ENCODE measurements at regions not wholly inside any gene's neighbourhood (a gene's known extent, or its start where the extent isn't known, plus 50 kb on each side); places are given as distances from the start of the nearest gene placed in this dataset.

- intact Hi-C loops (cut with DNase I): no loop called here
- ATAC-seq (peak; percentile 69 to 85 (median 78)), DNase-seq (peak in 3 of 5 donors; percentile 37 to 61 (median 55))
- H3K4me1 ChIP-seq: peaks cover 0 to 19% (median 0%) of the 10 kb centered on the region in 12 donors
- H3K4me3 ChIP-seq: no peak overlapping the region
- no peaks in the 10 kb centered on the region for H3K27me3 ChIP-seq
- peak overlapping the region in 6 of 12 donors; percentile 1 to 70 (median 39) for H3K27ac ChIP-seq
- H3K9me3 ChIP-seq: peaks cover 0 to 3% (median 0%) of the 10 kb centered on the region in 12 donors
- WGBS, 4 donors: 58 to 67% (median 62%) methylated on average over 5 of the region's 5 CpGs
- no peak for TF ChIP-seq POLR2A (IDR thresholded peaks at IDR 0.05)
- TF ChIP-seq, protein P1, sequence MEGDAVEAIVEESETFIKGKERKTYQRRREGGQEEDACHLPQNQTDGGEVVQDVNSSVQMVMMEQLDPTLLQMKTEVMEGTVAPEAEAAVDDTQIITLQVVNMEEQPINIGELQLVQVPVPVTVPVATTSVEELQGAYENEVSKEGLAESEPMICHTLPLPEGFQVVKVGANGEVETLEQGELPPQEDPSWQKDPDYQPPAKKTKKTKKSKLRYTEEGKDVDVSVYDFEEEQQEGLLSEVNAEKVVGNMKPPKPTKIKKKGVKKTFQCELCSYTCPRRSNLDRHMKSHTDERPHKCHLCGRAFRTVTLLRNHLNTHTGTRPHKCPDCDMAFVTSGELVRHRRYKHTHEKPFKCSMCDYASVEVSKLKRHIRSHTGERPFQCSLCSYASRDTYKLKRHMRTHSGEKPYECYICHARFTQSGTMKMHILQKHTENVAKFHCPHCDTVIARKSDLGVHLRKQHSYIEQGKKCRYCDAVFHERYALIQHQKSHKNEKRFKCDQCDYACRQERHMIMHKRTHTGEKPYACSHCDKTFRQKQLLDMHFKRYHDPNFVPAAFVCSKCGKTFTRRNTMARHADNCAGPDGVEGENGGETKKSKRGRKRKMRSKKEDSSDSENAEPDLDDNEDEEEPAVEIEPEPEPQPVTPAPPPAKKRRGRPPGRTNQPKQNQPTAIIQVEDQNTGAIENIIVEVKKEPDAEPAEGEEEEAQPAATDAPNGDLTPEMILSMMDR (IDR thresholded peaks at IDR 0.05): no peak
- H3K36me3 ChIP-seq: no peaks in the 10 kb centered on the region
Observed at GRCh38 chr10:17512341-17513001, 58.1 kb upstream of the ST8SIA6 start.

DNA sequence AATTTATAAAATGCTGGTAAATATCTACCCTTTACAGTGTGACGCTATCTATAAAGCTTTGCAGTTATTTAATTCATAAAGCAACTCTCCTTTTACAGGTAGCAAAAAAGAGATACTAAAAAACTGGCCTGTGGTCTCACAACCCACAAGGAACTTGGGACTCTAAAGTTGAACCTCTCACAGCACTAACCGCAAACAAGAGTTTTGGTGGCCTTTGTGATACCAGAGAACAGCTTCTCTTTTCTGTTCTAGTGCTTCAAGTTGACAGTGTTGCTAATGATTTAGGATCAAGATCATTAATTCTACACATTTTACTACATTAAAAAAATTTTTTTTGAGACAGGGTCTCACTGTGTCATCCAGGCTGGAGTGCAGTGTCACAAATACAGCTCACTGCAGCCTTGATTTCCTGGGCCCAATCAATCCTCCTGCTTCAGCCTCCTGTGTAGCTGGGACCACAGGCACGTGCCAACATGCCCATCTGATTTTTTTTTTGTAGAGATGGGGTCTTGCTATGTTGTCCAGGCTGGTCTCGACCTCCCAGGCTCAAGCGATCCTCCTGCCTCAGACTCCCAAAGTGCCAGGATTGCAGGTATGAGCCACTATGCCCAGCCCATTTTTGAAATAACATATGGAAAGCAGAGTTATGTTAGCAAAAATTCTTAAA is 56.0 kb upstream of the ST8SIA6 start:
- H3K27ac ChIP-seq: peak overlapping the region in 1 of 12 donors; percentile 18
- DNase-seq (no peak), ATAC-seq (no peak)
- TF ChIP-seq, protein P1 (IDR thresholded peaks at IDR 0.05): no peak
- no peak for TF ChIP-seq POLR2A (IDR thresholded peaks at IDR 0.05)
- 81 to 89% (median 87%) methylated on average over 5 of the region's 5 CpGs for WGBS, 4 donors
- no peaks in the 10 kb centered on the region for H3K36me3 ChIP-seq
- no peak overlapping the region for H3K4me3 ChIP-seq
- H3K9me3 ChIP-seq: peaks cover 0 to under 1% (median 0%) of the 10 kb centered on the region in 12 donors
- H3K4me1 ChIP-seq: peaks cover 0 to 38% (median 0%) of the 10 kb centered on the region in 12 donors
- intact Hi-C loops (cut with DNase I): no loop called here
- H3K27me3 ChIP-seq: no peaks in the 10 kb centered on the region

DNA sequence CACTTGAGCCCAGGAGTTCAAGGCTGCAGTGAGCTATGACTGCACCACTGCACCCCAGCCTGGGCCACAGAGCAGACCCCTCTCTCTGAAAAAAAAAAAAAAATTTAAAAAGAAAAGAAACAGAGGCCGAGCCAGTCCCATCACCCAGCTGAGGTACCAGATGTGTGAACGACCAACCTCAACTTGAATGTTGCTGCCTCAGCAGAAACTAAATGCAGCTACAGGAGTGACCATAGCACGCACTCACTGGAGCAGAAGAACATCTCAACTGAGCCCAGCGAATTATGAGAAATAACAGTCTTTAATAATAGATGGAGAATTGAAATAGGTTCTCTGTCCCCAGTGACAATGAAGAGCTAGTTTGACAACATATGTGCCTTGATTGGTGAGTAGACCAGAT is 53.1 kb upstream of the ST8SIA6 start:
- Histone ChIP-seq H3K36me3 (no peaks in the 10 kb centered on the region), H3K4me3 (no peak overlapping the region), H3K27ac (peak overlapping the region in 1 of 12 donors; percentile 65), H3K9me3 (no peaks in the 10 kb centered on the region), H3K4me1 (peaks cover 0 to 32% (median 0%) of the 10 kb centered on the region in 12 donors), H3K27me3 (no peaks in the 10 kb centered on the region)
- intact Hi-C loops (cut with DNase I): no loop called here
- TF ChIP-seq, protein P1 (IDR thresholded peaks at IDR 0.05): no peak
- no peak for TF ChIP-seq POLR2A (IDR thresholded peaks at IDR 0.05)
- DNase-seq (no peak), ATAC-seq (no peak)
- WGBS, 4 donors: 93 to 96% (median 95%) methylated on average over 4 of the region's 4 CpGs

- Histone ChIP-seq H3K4me3 (no peak overlapping the region), H3K27me3 (no peaks in the 10 kb centered on the region), H3K4me1 (peaks cover 0 to 27% (median 0%) of the 10 kb centered on the region in 12 donors), H3K27ac (peak overlapping the region in 1 of 12 donors; percentile 65), H3K9me3 (no peaks in the 10 kb centered on the region), H3K36me3 (no peaks in the 10 kb centered on the region)
- TF ChIP-seq POLR2A (IDR thresholded peaks at IDR 0.05): no peak
- TF ChIP-seq, protein P1 (IDR thresholded peaks at IDR 0.05): no peak
- intact Hi-C loops (cut with DNase I): no loop called here
- ATAC-seq (no peak), DNase-seq (no peak)
- 90 to 98% (median 96%) methylated on average over 3 of the region's 3 CpGs for WGBS, 4 donors
Observed at GRCh38 chr10:17506856-17507471, 52.6 kb upstream of the ST8SIA6 start.
